HepG2 (cell line): ENCODE measurements at regions not wholly inside any gene's neighbourhood (a gene's known extent, or its start where the extent isn't known, plus 50 kb on each side); places are given as distances from the start of the nearest gene placed in this dataset.

Source experiments
- ATAC-seq: fragments of 200-7000 bp; cut with Tn5 transposase; 3 replicates; pipeline ENCODE4 v1.9.1; 2020; ENCODE audit warnings: mild to moderate bottlenecking, moderate library complexity
- BruUV-seq: library from RNA; stranded (reverse); fragments of 400-500 nt; replicated peaks from 2 replicates; lab custom pipeline; 2021; lab: Mats Ljungman, UMichigan
- CTCF ChIA-PET: fragments of 300-600 bp; formaldehyde crosslinking; extraction: SDS; loops from one replicate; lab custom pipeline; 2021; ENCODE audit warnings: low total read pairs, inconsistent platforms, low intra/inter-chr PET ratio; lab: Yijun Ruan, JAX
- POLR2A ChIA-PET: fragments of 350-600 bp; sonication (Branson Sonifier 250); formaldehyde crosslinking; loops from one replicate; lab custom pipeline; 2020; ENCODE audit warnings: antibody characterized with exemption, inconsistent platforms; lab: Yijun Ruan, JAX
- DNase-seq: peaks from one replicate; pipeline ENCODE4 v3.0.0-alpha.2; 2015; ENCODE audit warnings: low spot score
- FAIRE-seq: peaks from 3 replicates; lab custom pipeline; 2011; peaks lifted over from hg19 to GRCh38; lab: Jason Lieb, UNC
- H2AFZ ChIP-seq: one replicate; pipeline ENCODE4 v1.6.1; 2011; ENCODE audit warnings: low read length, inconsistent platforms
- H3K27ac ChIP-seq: fragments of 300-600 bp; 3 replicates; pipeline ENCODE4 v1.8.0; 2011; ENCODE audit warnings: mixed run types, mild to moderate bottlenecking, mixed read lengths, low read length, inconsistent platforms; ENCODE audit not compliant: insufficient read depth; ENCODE audit errors: extremely low read length
- H3K27me3 ChIP-seq, 2 experiments: fragments of 200-600 bp in 1 of 2; 2 replicates in 1 of 2; 3 replicates in 1 of 2; pipeline versions ENCODE4 v1.6.0 to v1.8.0; 2011; ENCODE audit warnings: low read length in 2 of 2, mild to moderate bottlenecking in 2 of 2, moderate library complexity in 2 of 2, inconsistent platforms in 1 of 2; ENCODE audit not compliant: insufficient read depth in 2 of 2, control insufficient read depth in 1 of 2
- H3K36me3 ChIP-seq, 2 experiments: fragments of 200-600 bp in 1 of 2; replicated peaks in 1 of 2; 2 replicates in 1 of 2; 3 replicates in 1 of 2; pipeline versions ENCODE4 v1.5.1 to v1.8.0; 2011; ENCODE audit warnings: low read length in 2 of 2, inconsistent platforms in 1 of 2; ENCODE audit not compliant: insufficient read depth in 2 of 2, control insufficient read depth in 1 of 2
- H3K4me1 ChIP-seq: 2 replicates; pipeline ENCODE4 v1.5.1; 2012; ENCODE audit warnings: low read length, inconsistent platforms; ENCODE audit not compliant: insufficient read depth
- H3K4me2 ChIP-seq: 2 replicates; pipeline ENCODE4 v1.6.0; 2011; ENCODE audit warnings: low read depth, low read length, inconsistent platforms
- H3K4me3 ChIP-seq, 3 experiments: fragments of 200-600 bp in 1 of 3; sonication (generic), shearing (Covaris generic) in 1 of 3; replicated peaks in 1 of 3; 2 replicates each; pipeline ENCODE4 v1.5.1; 2011 to 2016; ENCODE audit warnings: low read length in 3 of 3, inconsistent platforms in 2 of 3, low read depth in 2 of 3, mild to moderate bottlenecking in 2 of 3, control low read depth in 1 of 3, mixed read lengths in 1 of 3; ENCODE audit not compliant: insufficient read depth in 1 of 3
- H3K79me2 ChIP-seq: one replicate; pipeline ENCODE4 v1.6.1; 2011; ENCODE audit warnings: low read length, inconsistent platforms; ENCODE audit not compliant: insufficient read depth
- H3K9ac ChIP-seq: 2 replicates; pipeline ENCODE4 v1.6.0; 2011; ENCODE audit warnings: mild to moderate bottlenecking, low read depth, low read length, inconsistent platforms; ENCODE audit not compliant: insufficient read depth
- H3K9me3 ChIP-seq: 2 replicates; pipeline ENCODE4 v1.5.1; 2012; ENCODE audit warnings: mild to moderate bottlenecking, low read length
- H4K20me1 ChIP-seq: 2 replicates; pipeline ENCODE4 v1.6.0; 2011; ENCODE audit warnings: inconsistent platforms, mild to moderate bottlenecking, low read length, moderate library complexity; ENCODE audit not compliant: insufficient read depth
- CENPX ChIP-seq: sonication (generic); formaldehyde crosslinking; IDR thresholded peaks from 2 replicates; pipeline ENCODE4 v1.9.0; 2021; ENCODE audit warnings: mild to moderate bottlenecking, missing genetic modification reagents, moderate library complexity
- DNMT3B ChIP-seq: conservative IDR thresholded peaks from 2 replicates; pipeline ENCODE4 v1.6.1; 2016; ENCODE audit warnings: missing biosample characterization, control low read depth
- GABPA ChIP-seq, 2 experiments: IDR thresholded peaks; 2 replicates each; pipeline ENCODE4 v1.6.1; 2011 to 2016; ENCODE audit warnings: low read depth in 2 of 2, low read length in 1 of 2, missing biosample characterization in 1 of 2, missing genetic modification characterization in 1 of 2
- GMEB2 ChIP-seq: IDR thresholded peaks from 2 replicates; pipeline ENCODE4 v1.6.1; 2016; ENCODE audit warnings: missing biosample characterization, missing genetic modification reagents, low read depth
- HES4 ChIP-seq: sonication (generic); formaldehyde crosslinking; IDR thresholded peaks from 2 replicates; pipeline ENCODE4 v1.9.0; 2021; ENCODE audit warnings: mild to moderate bottlenecking, missing genetic modification reagents, borderline replicate concordance
- HNRNPH1 ChIP-seq: fragments of 200-400 bp; formaldehyde crosslinking; optimal IDR thresholded peaks from 2 replicates; pipeline ENCODE3; 2017; ENCODE audit warnings: mild to moderate bottlenecking, low read depth, low read length
- KLF9 ChIP-seq: IDR thresholded peaks from 2 replicates; pipeline ENCODE4 v1.6.1; 2016; ENCODE audit warnings: low read depth
- MTF1 ChIP-seq: sonication (generic); formaldehyde crosslinking; IDR thresholded peaks from 2 replicates; pipeline ENCODE4 v1.5.0; 2020; ENCODE audit warnings: missing genetic modification reagents
- MXD3 ChIP-seq: IDR thresholded peaks from 2 replicates; pipeline ENCODE4 v1.6.1; 2016; ENCODE audit warnings: mild to moderate bottlenecking, missing biosample characterization, missing genetic modification reagents
- SMAD1 ChIP-seq: sonication (generic); formaldehyde crosslinking; IDR thresholded peaks from 2 replicates; pipeline ENCODE4 v1.4.0; 2020; ENCODE audit warnings: missing genetic modification reagents, low read depth, mild to moderate bottlenecking, borderline replicate concordance
- SYNCRIP ChIP-seq: fragments of 200-400 bp; formaldehyde crosslinking; IDR thresholded peaks from 2 replicates; pipeline ENCODE4 v1.6.1; 2018; ENCODE audit warnings: mild to moderate bottlenecking, low read depth, low read length; ENCODE audit not compliant: insufficient read depth
- ZNF264 ChIP-seq: sonication (generic); formaldehyde crosslinking; IDR thresholded peaks from 2 replicates; pipeline ENCODE4 v1.4.0; 2020; ENCODE audit warnings: missing genetic modification reagents
- ZNF547 ChIP-seq: sonication (generic); formaldehyde crosslinking; IDR thresholded peaks from 2 replicates; pipeline ENCODE4 v1.5.1; 2020; ENCODE audit warnings: mild to moderate bottlenecking, missing genetic modification reagents
- ZNF569 ChIP-seq: sonication (generic); formaldehyde crosslinking; IDR thresholded peaks from 2 replicates; pipeline ENCODE4 v1.5.0; 2020; ENCODE audit warnings: mild to moderate bottlenecking, missing genetic modification reagents, moderate library complexity, borderline replicate concordance
- ZNF674 ChIP-seq: sonication (generic); formaldehyde crosslinking; IDR thresholded peaks from 2 replicates; pipeline ENCODE4 v1.5.0; 2020; ENCODE audit warnings: low read depth, mild to moderate bottlenecking, missing genetic modification reagents
- ZNF724P ChIP-seq: sonication (generic); formaldehyde crosslinking; IDR thresholded peaks from 2 replicates; pipeline ENCODE4 v1.8.0; 2022; ENCODE audit warnings: missing genetic modification reagents, borderline replicate concordance
- ZNF766 ChIP-seq: sonication (generic); formaldehyde crosslinking; IDR thresholded peaks from 2 replicates; pipeline ENCODE4 v1.5.0; 2020; ENCODE audit warnings: missing genetic modification reagents, borderline replicate concordance
- ZSCAN21 ChIP-seq: sonication (generic); formaldehyde crosslinking; IDR thresholded peaks from 2 replicates; pipeline ENCODE4 v1.8.0; 2022; ENCODE audit warnings: mild to moderate bottlenecking, missing genetic modification reagents, moderate library complexity, borderline replicate concordance
- WGBS: methylation state at CpG from one replicate; pipeline ENCODE4 v1.1.6; 2017; ENCODE audit warnings: low lambda C conversion rate; 5-methylcytosine and 5-hydroxymethylcytosine counted together
- in situ Hi-C: cut with HindIII; loops from 2 replicates; pipeline ENCODE4 v1.10.0; 2017; ENCODE audit warnings: low pct_unique_long_range_greater_than_20kb; ENCODE audit not compliant: extremely low pct_ligation_motif_present
- intact Hi-C: fragments of 100-400 bp; cut with micrococcal nuclease; formaldehyde crosslinking; loops from one replicate; pipeline ENCODE4 v1.10.0; 2022; ENCODE audit not compliant: unreplicated experiment

- in situ Hi-C loops, result no loop called here
- Histone ChIP-seq H3K27me3 (no peaks in the 10 kb centered on the region), H3K9ac (no peak overlapping the region), H3K36me3 (no peaks in the 10 kb centered on the region), H3K4me3 (no peak overlapping the region), H3K4me2 (no peak overlapping the region), H4K20me1 (no peaks in the 10 kb centered on the region), H3K79me2 (no peaks in the 10 kb centered on the region), H3K4me1 (no peaks in the 10 kb centered on the region), H3K9me3 (no peaks in the 10 kb centered on the region), H3K27ac (no peak overlapping the region), H2AFZ (no peak overlapping the region)
- FAIRE-seq (no peak), ATAC-seq (no peak), DNase-seq (no peak)
- intact Hi-C loops, result no loop called here
- POLR2A ChIA-PET, result no interaction called here
- BruUV-seq, result no TSS peak
- WGBS, result 0% methylated on average over 3 of the region's 3 CpGs
- CTCF ChIA-PET, result no interaction called here
- TF ChIP-seq SMAD1, result no peak
- no peak for TF ChIP-seq ZNF724P (CRISPR knock-in tag)
- no peak for TF ChIP-seq ZNF547 (CRISPR knock-in tag)
- no peak for TF ChIP-seq HNRNPH1
- TF ChIP-seq MXD3 (CRISPR knock-in tag), result no peak
- no peak for TF ChIP-seq HES4 (CRISPR knock-in tag)
- TF ChIP-seq GABPA (IDR thresholded peaks at IDR 0.05; ENCODE audit: low read depth, low read length), result no peak
- TF ChIP-seq GABPA (CRISPR knock-in tag; IDR thresholded peaks at IDR 0.05; ENCODE audit: low read depth), result no peak
- no peak for TF ChIP-seq CENPX (CRISPR knock-in tag)
- TF ChIP-seq DNMT3B (CRISPR knock-in tag), result no peak
- no peak for TF ChIP-seq GMEB2 (CRISPR knock-in tag)
- no peak for TF ChIP-seq ZNF674 (CRISPR knock-in tag)
- TF ChIP-seq SYNCRIP, result no peak
- TF ChIP-seq ZNF569 (CRISPR knock-in tag), result no peak
- no peak for TF ChIP-seq MTF1
- TF ChIP-seq ZSCAN21, result no peak
- no peak for TF ChIP-seq KLF9 (CRISPR knock-in tag)
- no peak for TF ChIP-seq ZNF766 (CRISPR knock-in tag)
- no peak for TF ChIP-seq ZNF264 (CRISPR knock-in tag)
These were observed 60.7 kb upstream of the LAMA2 start for GRCh38 chr6:128822271-128822670.
